CD4-positive, alpha-beta T cell treated with Interleukin-2 at 100 ng/mL for 4 hours (primary cell): ENCODE measurements at regions not wholly inside any gene's neighbourhood (a gene's known extent, or its start where the extent isn't known, plus 50 kb on each side); places are given as distances from the start of the nearest gene placed in this dataset.
"Not testable (repeated sequence)": the region's sequence is repeated elsewhere in the genome, so short reads cannot be mapped to it uniquely, and the experiment has no call there.

Experiments
- DNase-seq: peaks from one replicate; pipeline ENCODE4 v3.0.0-alpha.2; 2020; ENCODE audit warnings: low spot score

GRCh38 chr2:215535741-215536140, 99.9 kb upstream of the FN1 start:
- no peak for DNase-seq

DNA sequence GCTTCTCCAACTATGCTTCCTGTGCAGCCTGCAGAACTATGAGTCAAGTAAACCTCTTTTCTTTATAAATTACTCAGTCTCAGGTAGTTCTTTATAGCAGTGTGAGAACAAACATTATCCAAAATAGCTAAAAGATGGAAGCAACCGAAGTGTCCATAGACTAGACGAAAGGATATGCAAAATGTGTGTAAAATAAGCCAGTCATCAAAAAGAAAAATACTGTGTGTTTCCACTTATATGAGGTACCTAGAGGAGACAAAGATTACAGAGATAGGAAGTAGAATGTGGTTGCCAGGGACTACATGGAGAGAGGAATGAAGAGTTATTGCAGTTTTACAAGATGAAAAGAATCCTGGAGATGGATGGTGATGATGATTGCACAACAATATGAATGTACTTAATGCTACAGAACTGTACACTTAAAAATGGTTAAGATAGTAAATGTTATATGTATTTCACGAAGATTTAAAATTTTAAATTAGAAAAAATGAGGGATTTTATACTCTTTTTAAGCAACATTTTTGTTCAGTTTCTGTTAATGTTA, 99.3 kb upstream of the FN1 start:
- DNase-seq: no peak

DNA sequence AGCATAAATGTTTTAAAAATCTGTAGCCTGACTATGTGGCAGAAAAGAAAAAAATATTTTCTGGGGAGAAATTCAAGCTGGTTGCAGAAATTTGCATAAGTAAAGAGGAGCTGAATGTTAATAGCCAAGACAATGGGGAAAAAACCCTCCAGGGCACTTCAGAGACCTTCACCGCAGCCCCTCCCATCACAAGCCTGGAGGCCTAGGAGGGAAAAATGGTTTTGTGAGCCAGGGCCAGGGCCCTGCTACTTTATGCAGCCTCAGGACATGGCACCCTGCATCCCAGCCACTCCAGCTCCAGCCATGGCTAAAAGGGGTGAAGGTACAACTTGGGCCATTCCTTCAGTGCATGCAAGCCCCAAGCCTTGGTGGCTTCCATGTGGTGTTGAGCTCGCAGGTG, 97.8 kb upstream of the FN1 start:
- not testable (repeated sequence) for DNase-seq

DNA sequence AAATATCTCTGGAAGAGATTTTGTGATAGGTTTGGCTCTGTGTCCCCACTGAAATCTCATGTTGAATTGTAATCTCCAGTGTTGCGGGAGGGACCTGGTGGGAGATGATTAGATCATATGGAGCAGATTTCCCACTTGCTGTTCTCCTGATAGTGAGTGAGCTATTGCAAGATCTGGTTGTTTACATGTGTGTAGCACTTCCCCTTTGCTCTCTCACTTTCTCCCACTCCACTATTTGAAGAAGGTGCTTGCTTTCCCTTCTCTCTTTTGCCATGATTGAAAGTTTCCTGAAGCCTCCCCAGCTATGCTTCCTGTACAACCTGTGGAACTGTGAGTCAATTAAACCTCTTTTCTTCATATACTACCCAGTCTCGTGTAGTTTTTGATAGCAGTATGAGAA, 97.0 kb upstream of the FN1 start:
- no peak for DNase-seq

DNA sequence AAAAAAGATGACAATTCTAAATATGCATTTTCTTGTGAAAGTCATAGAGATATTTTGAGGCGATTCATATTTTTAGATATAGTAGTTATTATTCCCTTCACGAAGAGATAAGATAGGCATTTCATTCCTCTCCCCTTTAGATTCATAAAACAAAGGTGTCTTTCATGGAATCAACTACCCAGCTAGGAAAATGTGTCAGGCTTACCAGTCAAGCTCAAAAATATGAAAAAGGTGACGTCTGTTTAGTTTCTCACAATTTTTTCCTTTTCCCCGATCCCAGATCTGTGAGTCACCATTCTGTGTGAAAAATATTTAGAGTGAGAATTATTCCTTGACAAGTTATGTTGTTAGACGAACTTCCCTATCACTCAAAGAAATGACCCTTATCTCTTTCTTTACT, 95.4 kb upstream of the FN1 start:
- no peak for DNase-seq

DNA sequence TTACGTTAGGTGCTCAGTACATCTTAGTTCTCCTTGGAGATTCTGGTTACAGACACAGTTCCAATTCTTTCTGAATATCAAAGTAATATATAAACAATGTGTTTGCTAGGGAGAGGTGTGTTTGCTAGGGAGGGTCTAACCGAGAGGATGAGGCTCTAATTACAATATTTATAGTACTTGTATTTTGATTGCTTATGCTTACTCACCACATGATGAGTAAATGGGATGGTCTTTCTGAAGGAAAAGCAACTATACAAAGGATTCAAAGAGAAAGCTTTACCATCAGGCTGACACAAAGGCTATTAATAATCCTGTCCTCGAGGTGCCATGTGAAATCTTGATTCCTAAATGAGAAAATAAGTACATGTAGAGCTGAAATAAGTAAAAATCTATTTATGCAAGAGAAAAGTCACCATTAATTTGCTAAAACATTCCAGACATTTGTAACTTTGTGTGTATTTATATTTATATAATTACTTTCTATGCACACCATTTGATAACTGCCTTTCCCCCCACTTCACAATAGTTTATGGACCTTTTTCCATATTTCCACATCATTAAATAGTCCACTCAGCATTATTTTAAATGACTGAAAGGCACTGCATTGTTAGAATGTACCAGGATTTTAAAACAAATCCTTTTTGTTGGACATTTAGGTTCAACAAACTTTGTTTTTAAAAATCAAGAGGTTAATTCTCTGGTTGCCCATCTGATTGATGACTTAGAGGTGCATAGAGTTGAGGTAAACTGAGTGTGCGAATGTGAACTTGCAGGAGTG, 94.5 kb upstream of the FN1 start:
- no peak for DNase-seq

DNA sequence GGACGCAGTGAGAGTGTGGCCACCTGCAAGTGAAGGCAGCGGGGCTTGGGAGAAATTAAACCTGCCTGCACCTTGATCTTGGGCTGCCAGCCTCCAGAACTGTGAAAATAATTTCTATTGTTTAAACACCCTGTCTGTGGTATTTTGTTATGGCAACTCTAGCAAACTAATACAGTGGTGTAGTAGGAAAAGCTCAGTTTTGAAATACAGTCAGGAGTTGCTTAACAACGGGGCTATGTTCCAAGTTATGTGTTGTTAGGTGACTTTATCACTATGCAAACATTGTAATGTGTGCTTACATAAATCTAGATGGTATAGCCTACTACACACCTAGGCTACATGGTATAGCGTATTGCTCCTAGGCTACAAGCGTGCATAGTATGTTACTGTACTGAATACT, 93.4 kb upstream of the FN1 start:
- DNase-seq: no peak

GRCh38 chr2:215528555-215528954, 92.7 kb upstream of the FN1 start:
- DNase-seq: no peak

DNA sequence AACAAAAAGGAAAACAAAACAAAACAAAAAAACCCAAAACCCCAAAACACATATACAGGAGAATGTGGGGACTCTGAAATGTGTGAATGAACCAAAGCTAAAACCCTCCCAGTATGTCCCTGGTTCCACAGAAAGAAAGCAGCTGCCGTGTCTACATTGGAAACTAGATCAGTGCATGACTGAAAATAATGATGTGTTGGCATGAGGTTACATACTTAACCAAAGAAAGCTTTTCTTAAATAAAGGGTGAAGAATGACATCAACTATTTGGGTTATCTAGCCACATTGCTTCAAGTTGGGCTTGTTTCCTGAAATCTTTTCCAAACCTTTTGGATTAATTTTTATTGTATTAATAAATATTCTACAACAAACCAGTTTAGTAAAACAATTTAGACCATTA, 91.9 kb upstream of the FN1 start:
- DNase-seq: no peak

- DNase-seq: no peak
These were observed 90.5 kb upstream of the FN1 start for GRCh38 chr2:215526341-215526740.

DNA sequence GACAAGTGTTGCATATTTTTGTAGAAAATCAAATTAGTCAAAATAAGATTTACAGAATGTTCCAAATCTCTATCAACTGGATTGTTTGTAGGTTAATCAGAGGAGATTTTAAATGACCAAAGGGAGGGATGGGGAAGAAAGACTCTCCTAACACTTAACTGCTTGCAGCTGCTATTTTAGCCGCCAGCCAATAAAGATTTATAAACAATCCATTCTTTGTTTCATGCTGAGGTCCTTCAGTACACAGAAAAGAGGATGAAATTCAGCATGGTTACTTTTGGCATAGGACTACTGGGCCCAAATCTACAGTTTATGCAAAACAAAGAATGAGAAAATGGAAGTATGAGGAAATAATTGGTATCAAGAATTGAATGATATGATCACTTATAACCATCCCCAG, 86.4 kb upstream of the FN1 start:
- DNase-seq: no peak

GRCh38 chr2:215521031-215521430, 85.2 kb upstream of the FN1 start:
- DNase-seq: no peak

DNA sequence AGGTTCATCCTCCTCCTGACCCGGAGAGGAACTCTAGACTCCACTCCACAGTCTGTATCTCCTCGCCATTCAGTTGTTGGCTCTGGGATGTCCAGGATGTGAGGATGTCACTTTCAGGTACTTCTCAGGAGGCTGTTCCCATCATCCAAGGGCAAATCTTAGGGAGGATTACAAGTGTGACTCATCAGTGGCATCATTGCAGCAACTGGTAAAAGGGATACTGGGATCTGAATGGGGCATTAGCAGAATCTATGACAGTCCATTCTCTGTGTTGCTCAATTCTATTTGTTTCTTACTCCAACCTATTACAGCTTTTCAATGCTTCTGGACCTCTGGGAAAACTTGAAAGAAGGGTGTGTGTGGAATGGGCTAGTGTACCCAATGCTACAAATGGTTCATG, 81.5 kb upstream of the FN1 start:
- DNase-seq: no peak

DNA sequence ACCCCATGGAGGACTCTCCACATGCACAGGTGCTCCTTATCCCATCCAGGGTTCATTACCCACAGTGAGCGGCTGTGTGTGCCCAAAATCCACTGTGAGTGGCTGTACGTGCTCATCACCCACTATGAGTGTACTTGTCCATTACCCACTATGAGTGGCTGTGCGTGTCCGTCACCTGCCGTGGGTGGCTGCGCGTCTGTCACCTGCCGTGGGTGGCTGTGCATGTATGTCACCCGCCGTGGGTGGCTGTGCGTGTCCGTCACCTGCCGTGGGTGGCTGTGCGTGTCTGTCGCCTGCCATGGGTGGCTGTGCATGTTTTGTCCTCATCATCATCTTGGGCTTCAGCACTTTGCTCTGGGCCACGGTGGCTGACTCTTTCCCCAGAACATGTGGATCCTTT, 78.6 kb upstream of the FN1 start:
- DNase-seq: no peak

- DNase-seq: no peak
These were observed 75.8 kb upstream of the FN1 start for GRCh38 chr2:215511454-215512346.

DNA sequence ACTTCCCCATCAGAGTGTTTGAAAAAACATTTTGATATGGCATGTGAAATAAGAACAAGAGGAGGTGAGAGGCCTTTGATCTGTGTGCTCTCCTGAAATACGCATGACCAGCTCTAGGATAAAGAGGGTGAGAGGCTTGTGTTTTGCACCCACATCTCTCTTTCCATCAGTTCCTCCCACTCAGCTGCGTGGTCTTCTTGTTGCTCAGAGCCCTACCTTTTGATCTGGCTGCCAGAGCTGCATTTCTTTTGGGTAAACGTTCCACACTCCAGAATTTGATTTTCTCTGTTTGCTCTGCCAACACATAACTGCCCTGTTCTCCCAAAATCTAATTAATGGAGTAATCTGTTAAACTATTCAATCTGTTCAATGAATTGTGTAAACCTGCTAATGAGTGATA, 72.0 kb upstream of the FN1 start:
- no peak for DNase-seq

GRCh38 chr2:215507136-215507535, 71.3 kb upstream of the FN1 start:
- no peak for DNase-seq

- no peak for DNase-seq
These were observed 70.7 kb upstream of the FN1 start for GRCh38 chr2:215506604-215506990.

GRCh38 chr2:215505044-215505786, 69.3 kb upstream of the FN1 start:
- no peak for DNase-seq

- DNase-seq: no peak
These were observed 68.7 kb upstream of the FN1 start for GRCh38 chr2:215504547-215504946.

GRCh38 chr2:215503381-215503780, 67.5 kb upstream of the FN1 start:
- no peak for DNase-seq

- no peak for DNase-seq
These were observed 64.6 kb upstream of the FN1 start for GRCh38 chr2:215500466-215500865.

GRCh38 chr2:215499331-215499730, 63.5 kb upstream of the FN1 start:
- no peak for DNase-seq
